Activated T-cell treated with anti-CD3 and anti-CD28 coated beads for 48 hours (primary cell): ENCODE measurements at regions not wholly inside any gene's neighbourhood (a gene's known extent, or its start where the extent isn't known, plus 50 kb on each side); places are given as distances from the start of the nearest gene placed in this dataset.
"Not testable (repeated sequence)": the region's sequence is repeated elsewhere in the genome, so short reads cannot be mapped to it uniquely, and the experiment has no call there.

Source experiments
- DNase-seq: peaks from one replicate; pipeline ENCODE4 v3.0.0-alpha.2; 2020; ENCODE audit warnings: low read depth

GRCh38 chr1:120550335-120550734 is 135.5 kb downstream of the NBPF8 start:
- DNase-seq: not testable (repeated sequence)

DNA sequence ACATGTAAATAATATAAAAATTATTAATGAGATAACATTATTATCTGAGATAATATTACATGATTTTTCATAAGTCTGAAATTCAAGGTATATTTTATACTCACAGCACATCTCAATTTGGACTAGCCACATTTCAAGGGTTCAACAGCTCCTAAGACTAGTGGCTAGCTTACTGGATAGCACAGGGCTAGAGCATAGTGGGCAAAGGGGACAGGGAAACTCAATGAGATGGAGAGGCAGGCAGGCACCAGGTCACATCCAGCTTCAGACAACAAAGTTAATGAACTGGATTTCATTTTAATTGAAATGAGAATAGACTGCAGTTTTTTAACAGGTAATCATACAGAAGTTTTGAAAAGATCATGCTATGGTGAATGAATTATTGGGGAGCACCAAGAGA is 137.4 kb downstream of the NBPF8 start:
- DNase-seq: not testable (repeated sequence)

DNA sequence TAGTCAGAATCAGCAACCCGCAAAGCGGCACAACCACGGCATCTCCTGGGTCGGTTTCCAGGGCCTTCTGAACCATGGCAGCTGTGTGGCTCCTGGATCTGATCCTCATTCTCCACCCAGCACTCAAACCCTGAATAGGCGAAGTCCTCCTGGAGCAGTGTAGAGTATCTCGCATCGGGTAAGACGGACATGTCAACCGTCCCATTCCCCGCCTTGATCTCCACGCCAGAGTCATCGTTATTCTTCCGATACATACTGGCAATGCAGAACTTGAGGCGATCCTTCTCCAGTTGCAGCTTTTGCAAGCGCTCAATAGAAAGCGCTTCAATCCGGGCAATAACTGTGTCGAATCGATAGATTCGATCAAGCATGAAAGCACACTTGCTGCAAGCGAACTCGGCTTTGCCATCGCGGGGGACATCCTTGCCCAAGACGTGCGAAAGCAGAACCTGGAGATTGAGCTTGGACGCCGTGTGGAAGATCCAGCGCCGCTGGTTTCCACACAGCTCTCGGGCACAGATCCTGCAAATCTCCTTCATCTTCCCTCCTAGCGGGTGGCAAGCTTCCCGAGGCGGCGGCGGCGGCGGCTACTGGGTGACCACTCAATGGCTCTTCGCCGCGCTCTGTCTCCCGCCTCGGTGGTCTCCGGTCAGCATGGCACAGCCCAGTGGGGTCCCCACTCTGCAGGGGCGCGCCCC is 142.9 kb downstream of the NBPF8 start:
- not testable (repeated sequence) for DNase-seq

DNA sequence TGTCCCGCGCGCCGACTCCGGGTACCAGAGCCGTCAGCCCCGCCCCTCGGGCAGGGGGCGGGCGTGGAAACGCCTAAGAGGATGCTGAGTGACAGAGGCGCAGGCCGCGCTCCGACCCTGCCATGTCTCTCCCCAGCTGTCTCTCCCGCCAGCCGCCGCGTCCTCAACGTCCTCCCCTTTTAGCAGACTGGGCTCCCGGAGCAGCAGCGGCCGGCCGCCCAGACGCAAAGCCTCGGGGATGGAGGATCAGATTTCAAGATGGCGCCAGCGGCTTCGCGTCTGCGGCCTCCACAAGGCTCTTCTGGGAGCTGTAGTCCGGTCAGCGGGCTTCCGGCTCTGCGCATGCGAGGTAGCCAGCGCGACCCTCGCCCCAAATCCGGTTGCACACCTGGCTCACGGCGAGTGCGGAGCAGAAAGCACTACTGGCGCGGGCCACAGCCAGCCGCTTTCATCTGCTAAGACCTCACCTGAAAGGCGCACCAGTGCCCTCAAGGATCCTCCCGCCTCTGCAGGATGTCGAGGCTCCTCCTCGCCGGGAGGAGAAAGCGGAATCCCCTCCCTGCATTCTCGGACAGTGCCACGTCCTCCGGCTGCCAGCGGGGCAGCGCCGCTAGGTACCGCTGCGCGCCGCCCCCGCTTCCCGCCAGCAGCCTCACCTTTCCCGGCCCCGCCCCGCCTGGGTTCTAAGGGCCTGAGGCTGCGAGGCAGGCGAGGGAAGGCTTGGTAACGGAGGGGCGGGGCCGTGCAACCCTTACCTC is 143.6 kb downstream of the NBPF8 start:
- peak; percentile 36 for DNase-seq

GRCh38 chr1:120561767-120562166 is 146.9 kb downstream of the NBPF8 start:
- not testable (repeated sequence) for DNase-seq

- DNase-seq: not testable (repeated sequence)
Measured at GRCh38 chr1:120565396-120565795, 150.6 kb downstream of the NBPF8 start.

DNA sequence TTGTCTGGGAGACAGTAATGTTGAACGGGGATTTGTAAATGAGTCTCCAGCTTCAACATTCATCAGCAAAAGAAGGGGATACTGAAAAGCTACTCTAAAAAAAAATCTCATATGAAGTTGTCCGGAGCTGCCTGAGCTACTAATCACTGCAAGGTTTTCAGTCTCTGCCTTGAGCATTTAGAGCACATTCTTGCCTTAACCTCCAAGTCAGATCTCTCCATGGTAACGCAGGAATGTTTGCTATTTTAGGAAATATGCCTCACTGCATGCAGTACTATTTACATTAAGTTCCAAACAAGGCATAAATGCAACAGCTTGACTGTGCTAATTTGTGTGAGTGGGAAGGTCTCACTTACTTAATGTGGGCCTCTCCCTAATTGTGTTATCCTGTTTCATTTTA is 152.8 kb downstream of the NBPF8 start:
- DNase-seq: not testable (repeated sequence)

DNA sequence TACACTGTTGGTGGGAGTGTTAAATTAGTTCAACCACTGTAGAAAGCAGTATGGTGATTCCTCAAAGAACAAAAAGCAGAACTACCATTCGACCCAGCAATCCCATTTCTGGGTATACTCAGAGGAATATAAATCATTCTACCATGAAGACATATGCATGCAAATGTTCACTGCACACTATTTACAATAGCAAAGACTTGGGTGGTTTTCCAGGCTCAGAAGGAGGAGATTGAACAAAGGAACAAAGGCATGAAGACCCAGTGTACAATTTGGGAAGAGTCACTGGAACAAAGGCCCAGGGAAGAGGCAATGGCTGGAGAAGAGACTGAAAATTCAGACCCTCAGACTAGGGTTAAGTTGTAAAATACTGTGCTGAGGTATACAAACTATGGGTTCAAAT is 148.5 kb upstream of the NBPF26 start:
- not testable (repeated sequence) for DNase-seq

DNA sequence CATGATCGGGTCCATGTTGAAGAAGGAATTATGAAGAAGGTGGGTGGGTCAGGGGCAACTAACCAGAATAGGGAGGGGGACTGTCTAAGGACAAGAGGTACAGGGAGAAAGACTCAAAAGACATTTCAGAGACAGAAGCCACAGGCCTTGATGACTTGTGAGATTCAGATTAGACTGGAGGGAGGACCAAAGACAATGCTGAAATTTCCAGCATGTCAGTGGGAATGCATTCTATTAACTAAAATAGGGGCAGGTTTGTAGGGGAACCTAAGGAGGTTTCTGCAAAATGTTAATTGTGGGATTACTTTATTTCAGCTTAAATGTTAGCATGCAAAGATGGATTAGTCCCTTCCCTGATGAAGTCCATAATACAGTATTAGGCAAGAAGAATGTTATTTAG is 141.6 kb upstream of the NBPF26 start:
- DNase-seq: not testable (repeated sequence)

GRCh38 chr1:120586053-120586452 is 137.7 kb upstream of the NBPF26 start:
- not testable (repeated sequence) for DNase-seq

DNA sequence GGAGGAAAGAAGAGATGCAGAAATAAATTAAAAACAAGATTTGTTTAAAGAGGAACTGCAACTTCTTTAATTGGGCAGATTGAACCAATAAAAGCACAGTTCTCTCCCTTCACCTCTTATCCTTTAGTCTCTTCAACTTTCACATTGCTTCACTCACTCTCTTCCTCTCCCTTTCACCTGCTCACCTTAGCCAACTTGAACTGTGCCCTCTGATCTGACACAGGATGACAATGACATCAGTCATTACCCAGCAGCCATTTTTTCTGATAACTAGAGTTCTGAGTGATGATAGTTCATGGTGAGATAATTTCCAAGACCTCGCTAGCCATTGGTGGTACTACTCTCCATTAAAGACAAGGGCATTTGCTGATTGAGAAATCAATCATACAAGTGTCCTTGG is 134.9 kb upstream of the NBPF26 start:
- not testable (repeated sequence) for DNase-seq

DNA sequence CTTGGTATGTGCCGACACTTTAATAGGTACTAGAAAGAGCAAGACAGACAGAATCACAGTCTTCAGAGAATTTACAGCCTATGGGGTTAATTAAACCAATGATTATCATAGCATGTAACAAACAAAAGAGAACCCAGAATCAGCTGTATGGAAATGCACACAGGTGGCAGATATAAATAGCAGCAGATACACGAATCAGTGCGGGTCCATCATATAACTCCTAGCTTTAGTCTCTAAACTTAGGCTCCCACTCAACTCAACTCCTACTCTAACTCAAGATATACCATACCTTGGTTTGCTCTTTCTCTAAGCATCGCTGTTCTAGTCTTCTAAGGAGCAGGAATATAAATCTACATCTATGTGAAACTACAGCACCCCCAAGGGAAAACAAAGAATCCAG is 132.0 kb upstream of the NBPF26 start:
- not testable (repeated sequence) for DNase-seq

DNA sequence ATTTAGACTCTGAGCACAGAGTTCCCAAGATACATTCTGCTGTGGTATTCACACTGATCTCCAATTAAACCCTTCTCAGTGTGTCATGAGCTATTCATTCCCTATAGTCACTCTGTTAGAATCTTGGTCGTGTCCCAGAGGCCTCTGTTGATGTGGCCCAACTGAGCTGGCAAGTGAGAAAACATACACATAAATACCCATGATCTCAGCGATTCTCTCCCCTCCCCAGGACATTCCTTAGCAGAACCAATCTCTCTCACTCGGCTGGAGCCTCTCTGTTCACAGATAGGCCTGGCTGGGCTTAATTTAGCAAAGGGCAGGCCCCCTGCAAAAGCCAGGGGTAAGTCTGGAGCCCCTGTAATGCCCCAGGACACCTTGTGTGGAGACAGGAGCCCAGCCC is 130.8 kb upstream of the NBPF26 start:
- not testable (repeated sequence) for DNase-seq

GRCh38 chr1:120593648-120594047 is 130.1 kb upstream of the NBPF26 start:
- not testable (repeated sequence) for DNase-seq

DNA sequence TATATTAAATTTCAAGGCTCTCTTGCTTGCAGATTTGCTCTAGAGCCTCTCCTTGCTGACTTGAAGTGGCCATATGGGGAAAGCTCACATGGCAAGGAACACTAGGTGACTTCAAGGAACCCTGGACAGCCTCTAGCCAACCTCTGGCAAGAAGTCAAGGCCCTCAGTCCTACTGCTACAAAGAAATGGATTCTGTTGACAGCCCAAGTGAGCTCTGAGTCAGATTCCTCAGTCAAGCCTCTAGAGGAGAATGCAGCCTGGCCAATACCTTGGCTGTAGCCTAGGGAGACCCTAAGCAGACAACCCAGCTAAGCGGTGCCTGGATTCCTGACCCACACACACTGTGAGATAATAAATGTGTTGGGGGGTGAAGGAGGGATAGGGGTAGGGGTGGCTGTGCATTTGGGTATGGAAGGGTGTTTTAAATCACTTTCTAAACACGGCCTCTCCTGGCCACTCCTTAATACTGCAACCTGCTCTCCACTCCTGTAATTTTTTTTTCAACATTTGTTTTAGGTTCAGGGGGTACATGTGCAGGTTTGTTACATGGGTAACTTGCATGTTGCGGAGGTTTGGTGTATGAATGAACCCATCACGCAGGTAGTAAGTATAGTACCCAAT is 125.3 kb upstream of the NBPF26 start:
- not testable (repeated sequence) for DNase-seq

GRCh38 chr1:120599511-120599910 is 124.2 kb upstream of the NBPF26 start:
- not testable (repeated sequence) for DNase-seq

GRCh38 chr1:120600442-120601041 is 123.2 kb upstream of the NBPF26 start:
- not testable (repeated sequence) for DNase-seq

DNA sequence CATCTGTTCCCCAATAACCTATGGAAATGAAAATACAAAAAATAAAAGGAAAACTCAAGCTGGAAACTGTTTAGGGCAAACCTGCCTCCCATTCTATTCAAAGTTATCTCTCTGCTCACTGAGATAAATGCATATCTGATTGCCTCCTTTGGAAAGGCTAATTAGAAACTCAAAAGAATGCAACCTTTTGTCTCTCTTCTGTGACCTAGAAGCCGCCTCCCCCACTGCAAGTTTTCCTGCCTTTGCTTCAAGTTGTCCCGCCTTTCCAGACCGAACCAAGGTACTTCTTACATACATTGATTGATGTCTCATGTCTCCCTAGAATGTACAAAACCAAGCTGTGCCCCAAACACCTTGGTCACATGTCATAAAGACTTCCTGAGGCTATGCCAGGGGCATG is 115.9 kb upstream of the NBPF26 start:
- DNase-seq: not testable (repeated sequence)

DNA sequence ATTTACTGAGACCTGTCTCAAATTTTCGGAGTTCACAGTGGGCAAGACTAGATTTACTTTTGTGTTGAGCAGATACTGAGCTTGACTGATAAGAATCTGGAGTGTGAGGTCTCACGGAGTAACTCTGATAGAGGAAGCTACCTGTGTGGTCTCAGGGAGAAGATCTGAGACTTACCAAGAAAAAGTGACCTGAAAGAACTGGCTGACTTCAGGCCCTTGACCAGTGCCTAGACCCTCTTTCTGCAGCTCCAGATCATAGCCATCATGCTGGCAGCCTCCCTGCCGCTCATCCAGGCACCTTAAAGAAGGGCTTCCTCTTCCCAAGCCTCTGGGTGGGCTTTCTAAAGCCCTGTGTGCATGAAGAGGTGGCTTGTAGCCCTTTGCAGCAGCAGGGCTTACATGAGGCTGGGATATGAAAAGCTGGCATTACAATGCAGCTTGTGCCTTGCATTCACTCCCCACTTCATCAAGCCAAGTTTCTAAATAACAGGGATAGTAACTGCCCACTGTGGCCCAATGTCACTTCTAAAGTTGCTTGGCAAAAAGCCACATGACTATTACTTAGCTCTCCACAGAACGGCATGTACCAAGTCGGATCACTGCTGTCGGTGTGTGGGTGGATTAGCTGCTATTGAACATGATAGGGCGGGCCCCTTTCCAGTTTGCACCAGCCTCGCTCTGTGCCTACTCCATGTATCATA is 115.3 kb upstream of the NBPF26 start:
- not testable (repeated sequence) for DNase-seq

- not testable (repeated sequence) for DNase-seq
Measured at GRCh38 chr1:120609015-120609573, 114.7 kb upstream of the NBPF26 start.

DNA sequence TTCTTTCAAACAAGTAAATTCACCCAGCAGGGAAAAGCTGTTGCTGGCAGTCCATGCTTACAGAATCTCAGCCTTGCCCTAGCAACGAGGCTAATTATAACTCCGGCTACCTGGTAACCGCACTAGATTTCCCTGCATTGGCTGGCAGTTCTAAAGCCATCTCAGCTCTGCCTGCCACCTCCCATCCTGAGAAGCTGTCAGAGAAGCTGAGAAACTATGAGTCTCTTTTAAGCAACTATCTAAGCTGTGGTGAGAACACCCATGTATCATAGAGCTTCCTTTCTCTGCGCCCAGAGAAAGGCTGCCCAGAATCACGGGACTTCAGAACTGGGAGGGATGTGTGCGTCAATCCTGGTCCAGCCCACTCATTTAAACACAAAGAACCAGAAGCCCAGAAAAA is 113.9 kb upstream of the NBPF26 start:
- not testable (repeated sequence) for DNase-seq
